Transverse colon (tissue), 4 donors: ENCODE measurements at regions not wholly inside any gene's neighbourhood (a gene's known extent, or its start where the extent isn't known, plus 50 kb on each side); places are given as distances from the start of the nearest gene placed in this dataset.

Source experiments
- EP300 ChIP-seq: sonication (generic); formaldehyde crosslinking; IDR thresholded peaks from one replicate; pipeline ENCODE4 v1.6.1; 2017; ENCODE audit warnings: antibody characterized with exemption, low read depth
- POLR2A ChIP-seq: fragments of 450-650 bp; IDR thresholded peaks from one replicate; pipeline ENCODE4 v1.6.1; 2016; ENCODE audit warnings: antibody characterized with exemption, mild to moderate bottlenecking, moderate library complexity
- POLR2AphosphoS5 ChIP-seq, 3 donors: sonication (generic); formaldehyde crosslinking; IDR thresholded peaks; one replicate each; pipeline ENCODE4 v1.6.1; 2016; ENCODE audit warnings: antibody characterized with exemption in 3 of 3
- TF ChIP-seq, protein P1 (sequence below), 5 experiments: fragments of 200-600 bp in 3 of 5; fragments of 450-650 bp in 2 of 5; sonication (generic) in 3 of 5; IDR thresholded peaks; 1 replicate in 2 of 5; 2 replicates in 3 of 5; pipeline ENCODE4 v1.5.1; 2016 to 2017; ENCODE audit warnings: antibody characterized with exemption in 5 of 5, inconsistent platforms in 3 of 5, mild to moderate bottlenecking in 2 of 5, moderate library complexity in 1 of 5

DNA sequence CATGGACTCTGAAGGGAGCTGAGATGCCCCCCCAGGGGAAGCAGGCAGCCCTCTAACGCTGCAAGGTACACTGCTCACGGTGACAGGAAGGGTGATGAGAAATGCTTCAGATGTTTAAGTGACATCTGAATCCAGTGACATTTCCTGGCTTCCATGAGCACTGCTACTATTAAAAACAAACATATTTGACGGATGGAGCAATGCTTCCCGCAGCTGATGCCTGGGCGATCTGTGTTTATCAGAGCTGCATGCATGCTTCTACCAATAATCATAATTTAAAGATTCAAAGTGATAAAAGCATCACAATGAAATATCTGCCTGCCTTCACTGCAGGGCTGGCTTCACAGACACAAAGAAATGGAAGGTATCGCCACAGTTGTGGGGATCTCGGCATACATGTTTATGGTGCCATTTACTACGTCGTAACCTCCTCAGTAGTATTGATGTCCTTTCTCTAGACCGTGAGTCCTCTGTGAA, 66.1 kb upstream of the AOAH start:
- TF ChIP-seq, protein P1, sequence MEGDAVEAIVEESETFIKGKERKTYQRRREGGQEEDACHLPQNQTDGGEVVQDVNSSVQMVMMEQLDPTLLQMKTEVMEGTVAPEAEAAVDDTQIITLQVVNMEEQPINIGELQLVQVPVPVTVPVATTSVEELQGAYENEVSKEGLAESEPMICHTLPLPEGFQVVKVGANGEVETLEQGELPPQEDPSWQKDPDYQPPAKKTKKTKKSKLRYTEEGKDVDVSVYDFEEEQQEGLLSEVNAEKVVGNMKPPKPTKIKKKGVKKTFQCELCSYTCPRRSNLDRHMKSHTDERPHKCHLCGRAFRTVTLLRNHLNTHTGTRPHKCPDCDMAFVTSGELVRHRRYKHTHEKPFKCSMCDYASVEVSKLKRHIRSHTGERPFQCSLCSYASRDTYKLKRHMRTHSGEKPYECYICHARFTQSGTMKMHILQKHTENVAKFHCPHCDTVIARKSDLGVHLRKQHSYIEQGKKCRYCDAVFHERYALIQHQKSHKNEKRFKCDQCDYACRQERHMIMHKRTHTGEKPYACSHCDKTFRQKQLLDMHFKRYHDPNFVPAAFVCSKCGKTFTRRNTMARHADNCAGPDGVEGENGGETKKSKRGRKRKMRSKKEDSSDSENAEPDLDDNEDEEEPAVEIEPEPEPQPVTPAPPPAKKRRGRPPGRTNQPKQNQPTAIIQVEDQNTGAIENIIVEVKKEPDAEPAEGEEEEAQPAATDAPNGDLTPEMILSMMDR (IDR thresholded peaks at IDR 0.05): no peak
- TF ChIP-seq POLR2A (no peak), EP300 (no peak), POLR2AphosphoS5 (IDR thresholded peaks at IDR 0.05) (no peak)
